ENCODE measurements at regions not wholly inside any gene's neighbourhood (a gene's known extent, or its start where the extent isn't known, plus 50 kb on each side); places are given as distances from the start of the nearest gene placed in this dataset.

GRCh38 chr4:174091130-174091529 is 192.3 kb downstream of the FBXO8 start:
- TF ChIP-seq CTCF (conservative IDR thresholded peaks at IDR 0.05) = no peak
- H3K27ac ChIP-seq = no peak overlapping the region

GRCh38 chr4:174089711-174090110 is 193.8 kb downstream of the FBXO8 start:
- no peak for TF ChIP-seq CTCF (conservative IDR thresholded peaks at IDR 0.05)
- no peak overlapping the region for H3K27ac ChIP-seq

- TF ChIP-seq CTCF (conservative IDR thresholded peaks at IDR 0.05) = no peak
- H3K27ac ChIP-seq = no peak overlapping the region
Measured at GRCh38 chr4:174088795-174089194, 194.7 kb downstream of the FBXO8 start.

GRCh38 chr4:174086829-174087799 is 196.4 kb downstream of the FBXO8 start:
- TF ChIP-seq CTCF (conservative IDR thresholded peaks at IDR 0.05) = no peak
- no peak overlapping the region for H3K27ac ChIP-seq

GRCh38 chr4:174084981-174085380 is 198.5 kb downstream of the FBXO8 start:
- H3K27ac ChIP-seq = no peak overlapping the region
- no peak for TF ChIP-seq CTCF (conservative IDR thresholded peaks at IDR 0.05)

- no peak for TF ChIP-seq CTCF (conservative IDR thresholded peaks at IDR 0.05)
- no peak overlapping the region for H3K27ac ChIP-seq
Measured at GRCh38 chr4:174084542-174084941, 198.9 kb downstream of the FBXO8 start.

GRCh38 chr4:174080361-174080760 is 203.1 kb downstream of the FBXO8 start:
- no peak overlapping the region for H3K27ac ChIP-seq
- no peak for TF ChIP-seq CTCF (conservative IDR thresholded peaks at IDR 0.05)
